HG02973 (cell line): ENCODE measurements at regions not wholly inside any gene's neighbourhood (a gene's known extent, or its start where the extent isn't known, plus 50 kb on each side); places are given as distances from the start of the nearest gene placed in this dataset.
"Not testable (repeated sequence)": the region's sequence is repeated elsewhere in the genome, so short reads cannot be mapped to it uniquely, and the experiment has no call there.

Source experiments
- ATAC-seq: cut with Tn5 transposase; IDR thresholded peaks from one replicate; pipeline ENCODE4 v1.9.1; 2021; ENCODE audit warnings: moderate library complexity; ENCODE audit not compliant: unreplicated experiment

GRCh38 chr7:20083781-20084180 is 133.4 kb downstream of the MACC1 start:
- ATAC-seq, result no peak

- ATAC-seq, result no peak
Measured at GRCh38 chr7:20079080-20079479, 138.1 kb downstream of the MACC1 start.

- ATAC-seq, result no peak
Measured at GRCh38 chr7:20076835-20077234, 140.3 kb downstream of the MACC1 start.

- no peak for ATAC-seq
Measured at GRCh38 chr7:20075992-20076820, 141.0 kb downstream of the MACC1 start.

- no peak for ATAC-seq
Measured at GRCh38 chr7:20075440-20075839, 141.7 kb downstream of the MACC1 start.

GRCh38 chr7:20068004-20068403 is 149.2 kb downstream of the MACC1 start:
- ATAC-seq, result not testable (repeated sequence)

- peak; percentile 98 for ATAC-seq
Measured at GRCh38 chr7:20064974-20065862, 152.0 kb downstream of the MACC1 start.

- no peak for ATAC-seq
Measured at GRCh38 chr7:20064181-20064970, 152.8 kb downstream of the MACC1 start.

- ATAC-seq, result no peak
Measured at GRCh38 chr7:20063644-20064043, 153.5 kb downstream of the MACC1 start.

GRCh38 chr7:20062932-20063331 is 154.3 kb downstream of the MACC1 start:
- no peak for ATAC-seq

GRCh38 chr7:20053334-20054104 is 163.7 kb downstream of the MACC1 start:
- ATAC-seq, result no peak

- no peak for ATAC-seq
Measured at GRCh38 chr7:20050241-20050966, 166.8 kb downstream of the MACC1 start.

- no peak for ATAC-seq
Measured at GRCh38 chr7:20038676-20039075, 178.5 kb downstream of the MACC1 start.

GRCh38 chr7:20035279-20035875 is 181.8 kb downstream of the MACC1 start:
- ATAC-seq, result no peak

- no peak for ATAC-seq
Measured at GRCh38 chr7:20033621-20034400, 183.4 kb downstream of the MACC1 start.

- no peak for ATAC-seq
Measured at GRCh38 chr7:20032741-20033140, 184.4 kb downstream of the MACC1 start.

GRCh38 chr7:20030915-20031362 is 186.2 kb downstream of the MACC1 start:
- peak; percentile 60 for ATAC-seq

- peak; percentile 81 for ATAC-seq
Measured at GRCh38 chr7:20030417-20030816, 186.8 kb downstream of the MACC1 start.
